ENCODE measurements at regions not wholly inside any gene's neighbourhood (a gene's known extent, or its start where the extent isn't known, plus 50 kb on each side); places are given as distances from the start of the nearest gene placed in this dataset.

- TF ChIP-seq ERG (CRISPR knock-in tag; IDR thresholded peaks at IDR 0.05) (no peak), CTCF (IDR thresholded peaks at IDR 0.05) (no peak), ZNF423 (CRISPR knock-in tag; IDR thresholded peaks at IDR 0.05) (no peak), MXD4 (CRISPR knock-in tag; IDR thresholded peaks at IDR 0.05; ENCODE audit: borderline replicate concordance) (no peak), PREB (CRISPR knock-in tag; IDR thresholded peaks at IDR 0.05; ENCODE audit: borderline replicate concordance) (no peak)
Observed at GRCh38 chr12:42766754-42767153, 177.2 kb upstream of the PRICKLE1 start.

Measured in WTC11 (cell line).